ENCODE measurements at regions not wholly inside any gene's neighbourhood (a gene's known extent, or its start where the extent isn't known, plus 50 kb on each side); places are given as distances from the start of the nearest gene placed in this dataset.

GRCh38 chr2:104428155-104428554, 425.8 kb upstream of the POU3F3 start (continued):
- TF ChIP-seq, protein P1, sequence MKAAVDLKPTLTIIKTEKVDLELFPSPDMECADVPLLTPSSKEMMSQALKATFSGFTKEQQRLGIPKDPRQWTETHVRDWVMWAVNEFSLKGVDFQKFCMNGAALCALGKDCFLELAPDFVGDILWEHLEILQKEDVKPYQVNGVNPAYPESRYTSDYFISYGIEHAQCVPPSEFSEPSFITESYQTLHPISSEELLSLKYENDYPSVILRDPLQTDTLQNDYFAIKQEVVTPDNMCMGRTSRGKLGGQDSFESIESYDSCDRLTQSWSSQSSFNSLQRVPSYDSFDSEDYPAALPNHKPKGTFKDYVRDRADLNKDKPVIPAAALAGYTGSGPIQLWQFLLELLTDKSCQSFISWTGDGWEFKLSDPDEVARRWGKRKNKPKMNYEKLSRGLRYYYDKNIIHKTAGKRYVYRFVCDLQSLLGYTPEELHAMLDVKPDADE (IDR thresholded peaks at IDR 0.05) = no peak
- TF ChIP-seq CREB1 (CRISPR knock-in tag; IDR thresholded peaks at IDR 0.05; ENCODE audit: low read depth) = no peak
- no peak for TF ChIP-seq ZNF331 (CRISPR knock-in tag; IDR thresholded peaks at IDR 0.05; ENCODE audit: low read depth)
- no peak for TF ChIP-seq EZH2 (IDR thresholded peaks at IDR 0.05; ENCODE audit: low read depth, unreplicated experiment)
- no peak for TF ChIP-seq REST (IDR thresholded peaks at IDR 0.05; ENCODE audit: unreplicated experiment)
- TF ChIP-seq POLR2AphosphoS5 (IDR thresholded peaks at IDR 0.05; ENCODE audit: low read depth) = no peak
- TF ChIP-seq, protein P2, sequence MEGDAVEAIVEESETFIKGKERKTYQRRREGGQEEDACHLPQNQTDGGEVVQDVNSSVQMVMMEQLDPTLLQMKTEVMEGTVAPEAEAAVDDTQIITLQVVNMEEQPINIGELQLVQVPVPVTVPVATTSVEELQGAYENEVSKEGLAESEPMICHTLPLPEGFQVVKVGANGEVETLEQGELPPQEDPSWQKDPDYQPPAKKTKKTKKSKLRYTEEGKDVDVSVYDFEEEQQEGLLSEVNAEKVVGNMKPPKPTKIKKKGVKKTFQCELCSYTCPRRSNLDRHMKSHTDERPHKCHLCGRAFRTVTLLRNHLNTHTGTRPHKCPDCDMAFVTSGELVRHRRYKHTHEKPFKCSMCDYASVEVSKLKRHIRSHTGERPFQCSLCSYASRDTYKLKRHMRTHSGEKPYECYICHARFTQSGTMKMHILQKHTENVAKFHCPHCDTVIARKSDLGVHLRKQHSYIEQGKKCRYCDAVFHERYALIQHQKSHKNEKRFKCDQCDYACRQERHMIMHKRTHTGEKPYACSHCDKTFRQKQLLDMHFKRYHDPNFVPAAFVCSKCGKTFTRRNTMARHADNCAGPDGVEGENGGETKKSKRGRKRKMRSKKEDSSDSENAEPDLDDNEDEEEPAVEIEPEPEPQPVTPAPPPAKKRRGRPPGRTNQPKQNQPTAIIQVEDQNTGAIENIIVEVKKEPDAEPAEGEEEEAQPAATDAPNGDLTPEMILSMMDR (conservative IDR thresholded peaks at IDR 0.05; ENCODE audit: low read depth in 2 of 2) = no peak
- no peak for TF ChIP-seq STAT1 (IDR thresholded peaks at IDR 0.05; ENCODE audit: unreplicated experiment)

- TF ChIP-seq, protein P2 (conservative IDR thresholded peaks at IDR 0.05; ENCODE audit: low read depth in 2 of 2) = no peak
- TF ChIP-seq, protein P1 (IDR thresholded peaks at IDR 0.05) = no peak
- no peak for TF ChIP-seq JUNB (IDR thresholded peaks at IDR 0.05; ENCODE audit: unreplicated experiment)
- TF ChIP-seq POLR2AphosphoS5 (IDR thresholded peaks at IDR 0.05; ENCODE audit: low read depth) = no peak
- no peak for TF ChIP-seq REST (IDR thresholded peaks at IDR 0.05; ENCODE audit: unreplicated experiment)
- TF ChIP-seq ZNF331 (CRISPR knock-in tag; IDR thresholded peaks at IDR 0.05; ENCODE audit: low read depth) = no peak
- no peak for TF ChIP-seq STAT1 (IDR thresholded peaks at IDR 0.05; ENCODE audit: unreplicated experiment)
- TF ChIP-seq ZNF114 (CRISPR knock-in tag; IDR thresholded peaks at IDR 0.05) = no peak
- no peak for TF ChIP-seq CREB1 (CRISPR knock-in tag; IDR thresholded peaks at IDR 0.05; ENCODE audit: low read depth)
- Mint-ChIP-seq H3K4me3 (no peak overlapping the region), H3K9me3 (no peaks in the 10 kb centered on the region), H3K36me3 (ENCODE audit: low read depth) (no peaks in the 10 kb centered on the region), H3K27me3 (ENCODE audit: insufficient read depth, low read depth, poor library complexity) (peaks cover 7% of the 10 kb centered on the region), H3K4me1 (peaks cover 36% of the 10 kb centered on the region), H3K27ac (no peak overlapping the region)
- H4K20me1 ChIP-seq (replicated peaks; ENCODE audit: insufficient read depth) = no peaks in the 10 kb centered on the region
- H3K36me3 ChIP-seq (ENCODE audit: insufficient read depth) = no peaks in the 10 kb centered on the region
- H3K79me2 ChIP-seq (replicated peaks; ENCODE audit: insufficient read depth) = no peaks in the 10 kb centered on the region
- ATAC-seq = no peak
- H3K9me2 ChIP-seq (ENCODE audit: insufficient read depth) = no peaks in the 10 kb centered on the region
- no peaks in the 10 kb centered on the region for H3F3A ChIP-seq (replicated peaks; ENCODE audit: low read depth)
- no peaks in the 10 kb centered on the region for H3K27me3 ChIP-seq (ENCODE audit: insufficient read depth)
- no peak overlapping the region for H3K4me2 ChIP-seq
- no peak overlapping the region for H3K27ac ChIP-seq (ENCODE audit: low read depth)
- DNase-seq (ENCODE audit: low spot score) = no peak
- H3K4me1 ChIP-seq (ENCODE audit: insufficient read depth) = peaks cover 27% of the 10 kb centered on the region
- H3K4me3 ChIP-seq = no peak overlapping the region
- H2AFZ ChIP-seq = peak overlapping the region; percentile 30; the same call in 1 of the 2 replicates
Observed at GRCh38 chr2:104429639-104430358, 424.1 kb upstream of the POU3F3 start.
